ENCODE measurements at regions not wholly inside any gene's neighbourhood (a gene's known extent, or its start where the extent isn't known, plus 50 kb on each side); places are given as distances from the start of the nearest gene placed in this dataset.

GRCh38 chr6:121594053-121594452 lies 158.6 kb downstream of the GJA1 start:
- H3K79me2 ChIP-seq (ENCODE audit: insufficient read depth, low read length): no peaks in the 10 kb centered on the region
- no peak for TF ChIP-seq EZH2 (IDR thresholded peaks at IDR 0.05; ENCODE audit: borderline replicate concordance, low read length)
- TF ChIP-seq, protein P1, sequence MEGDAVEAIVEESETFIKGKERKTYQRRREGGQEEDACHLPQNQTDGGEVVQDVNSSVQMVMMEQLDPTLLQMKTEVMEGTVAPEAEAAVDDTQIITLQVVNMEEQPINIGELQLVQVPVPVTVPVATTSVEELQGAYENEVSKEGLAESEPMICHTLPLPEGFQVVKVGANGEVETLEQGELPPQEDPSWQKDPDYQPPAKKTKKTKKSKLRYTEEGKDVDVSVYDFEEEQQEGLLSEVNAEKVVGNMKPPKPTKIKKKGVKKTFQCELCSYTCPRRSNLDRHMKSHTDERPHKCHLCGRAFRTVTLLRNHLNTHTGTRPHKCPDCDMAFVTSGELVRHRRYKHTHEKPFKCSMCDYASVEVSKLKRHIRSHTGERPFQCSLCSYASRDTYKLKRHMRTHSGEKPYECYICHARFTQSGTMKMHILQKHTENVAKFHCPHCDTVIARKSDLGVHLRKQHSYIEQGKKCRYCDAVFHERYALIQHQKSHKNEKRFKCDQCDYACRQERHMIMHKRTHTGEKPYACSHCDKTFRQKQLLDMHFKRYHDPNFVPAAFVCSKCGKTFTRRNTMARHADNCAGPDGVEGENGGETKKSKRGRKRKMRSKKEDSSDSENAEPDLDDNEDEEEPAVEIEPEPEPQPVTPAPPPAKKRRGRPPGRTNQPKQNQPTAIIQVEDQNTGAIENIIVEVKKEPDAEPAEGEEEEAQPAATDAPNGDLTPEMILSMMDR (IDR thresholded peaks at IDR 0.05; ENCODE audit: low read length): no peak
- H3K9me2 ChIP-seq (ENCODE audit: low read depth, low read length): no peaks in the 10 kb centered on the region
- no peaks in the 10 kb centered on the region for H3K9me3 ChIP-seq (ENCODE audit: low read length)
- H3K4me2 ChIP-seq (ENCODE audit: low read length): no peak overlapping the region
- no peak overlapping the region for H3K4me3 ChIP-seq (ENCODE audit: low read depth, low read length, poor library complexity, severe bottlenecking)
- no peaks in the 10 kb centered on the region for H3F3A ChIP-seq (ENCODE audit: insufficient read depth, low read length)
- H3K9ac ChIP-seq (ENCODE audit: low read length): no peak overlapping the region
- no peaks in the 10 kb centered on the region for H3K36me3 ChIP-seq (ENCODE audit: insufficient read depth, low read length)
- H2AFZ ChIP-seq (ENCODE audit: low read length): no peak overlapping the region
- H3K4me1 ChIP-seq (ENCODE audit: insufficient read depth, low read length, severe bottlenecking): no peaks in the 10 kb centered on the region
- no peaks in the 10 kb centered on the region for H4K20me1 ChIP-seq (ENCODE audit: insufficient read depth, low read length)
- H3K27ac ChIP-seq (ENCODE audit: low read depth, low read length, poor library complexity, severe bottlenecking): no peak overlapping the region
- no peaks in the 10 kb centered on the region for H3K27me3 ChIP-seq (ENCODE audit: insufficient read depth, low read length)

DNA sequence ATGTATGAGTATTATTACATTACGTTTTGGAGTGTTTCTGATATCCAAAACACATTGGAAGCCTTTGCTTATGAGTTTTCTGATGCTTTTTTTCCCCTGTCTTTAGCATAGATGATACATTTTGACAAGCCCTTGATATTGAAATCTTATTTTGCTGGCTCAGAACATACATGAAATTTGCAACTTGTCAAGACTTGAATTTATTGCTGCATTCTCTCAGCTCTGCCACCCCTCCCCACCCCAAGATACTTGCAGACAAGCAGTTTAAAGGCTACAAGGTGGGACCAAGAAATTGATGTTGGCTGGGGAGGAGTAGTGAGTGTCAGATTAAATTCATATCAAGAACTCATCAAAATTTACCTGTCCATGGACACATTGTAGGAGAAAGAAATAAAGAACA lies 160.2 kb downstream of the GJA1 start:
- Histone ChIP-seq H3K9ac (ENCODE audit: low read length) (no peak overlapping the region), H3F3A (ENCODE audit: insufficient read depth, low read length) (no peaks in the 10 kb centered on the region), H3K4me2 (ENCODE audit: low read length) (no peak overlapping the region), H3K9me3 (ENCODE audit: low read length) (no peaks in the 10 kb centered on the region), H2AFZ (ENCODE audit: low read length) (no peak overlapping the region), H3K4me1 (ENCODE audit: insufficient read depth, low read length, severe bottlenecking) (no peaks in the 10 kb centered on the region), H4K20me1 (ENCODE audit: insufficient read depth, low read length) (no peaks in the 10 kb centered on the region), H3K4me3 (ENCODE audit: low read depth, low read length, poor library complexity, severe bottlenecking) (no peak overlapping the region), H3K27me3 (ENCODE audit: insufficient read depth, low read length) (no peaks in the 10 kb centered on the region), H3K9me2 (ENCODE audit: low read depth, low read length) (no peaks in the 10 kb centered on the region), H3K27ac (ENCODE audit: low read depth, low read length, poor library complexity, severe bottlenecking) (no peak overlapping the region), H3K79me2 (ENCODE audit: insufficient read depth, low read length) (no peaks in the 10 kb centered on the region), H3K36me3 (ENCODE audit: insufficient read depth, low read length) (no peaks in the 10 kb centered on the region)
- TF ChIP-seq EZH2 (IDR thresholded peaks at IDR 0.05; ENCODE audit: borderline replicate concordance, low read length): no peak
- TF ChIP-seq, protein P1 (IDR thresholded peaks at IDR 0.05; ENCODE audit: low read length): no peak

DNA sequence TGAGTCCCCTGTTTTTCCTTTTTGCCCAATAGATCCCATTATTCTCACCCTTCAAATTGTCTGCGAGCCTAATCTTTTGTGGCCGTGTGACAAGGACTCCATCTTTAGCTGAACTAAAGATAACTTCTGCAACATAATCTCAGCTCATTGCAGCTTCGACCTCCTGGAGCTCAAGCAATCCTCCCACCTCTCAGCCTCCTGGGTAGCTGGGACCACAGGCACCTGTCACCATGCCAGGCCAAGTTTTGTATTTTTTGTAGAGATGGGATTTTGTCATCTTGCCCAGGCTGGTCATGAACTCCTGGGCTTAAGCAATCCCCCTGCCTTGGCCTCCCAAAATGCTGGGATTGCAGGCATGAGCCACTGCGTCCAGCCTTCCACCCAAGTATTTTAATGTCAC lies 161.0 kb downstream of the GJA1 start:
- TF ChIP-seq, protein P1 (IDR thresholded peaks at IDR 0.05; ENCODE audit: low read length): no peak
- TF ChIP-seq EZH2 (IDR thresholded peaks at IDR 0.05; ENCODE audit: borderline replicate concordance, low read length): no peak
- no peaks in the 10 kb centered on the region for H3K79me2 ChIP-seq (ENCODE audit: insufficient read depth, low read length)
- H3K4me1 ChIP-seq (ENCODE audit: insufficient read depth, low read length, severe bottlenecking): no peaks in the 10 kb centered on the region
- H3K27ac ChIP-seq (ENCODE audit: low read depth, low read length, poor library complexity, severe bottlenecking): no peak overlapping the region
- H3K9me2 ChIP-seq (ENCODE audit: low read depth, low read length): no peaks in the 10 kb centered on the region
- no peak overlapping the region for H3K4me2 ChIP-seq (ENCODE audit: low read length)
- H3K9me3 ChIP-seq (ENCODE audit: low read length): no peaks in the 10 kb centered on the region
- H3K27me3 ChIP-seq (ENCODE audit: insufficient read depth, low read length): no peaks in the 10 kb centered on the region
- H3K4me3 ChIP-seq (ENCODE audit: low read depth, low read length, poor library complexity, severe bottlenecking): no peak overlapping the region
- H4K20me1 ChIP-seq (ENCODE audit: insufficient read depth, low read length): no peaks in the 10 kb centered on the region
- no peaks in the 10 kb centered on the region for H3F3A ChIP-seq (ENCODE audit: insufficient read depth, low read length)
- no peak overlapping the region for H2AFZ ChIP-seq (ENCODE audit: low read length)
- no peaks in the 10 kb centered on the region for H3K36me3 ChIP-seq (ENCODE audit: insufficient read depth, low read length)
- H3K9ac ChIP-seq (ENCODE audit: low read length): no peak overlapping the region

Measured in OCI-LY1 (cell line).